HG03108 (cell line): ENCODE measurements at regions not wholly inside any gene's neighbourhood (a gene's known extent, or its start where the extent isn't known, plus 50 kb on each side); places are given as distances from the start of the nearest gene placed in this dataset.
"Not testable (repeated sequence)": the region's sequence is repeated elsewhere in the genome, so short reads cannot be mapped to it uniquely, and the experiment has no call there.

Experiments
- ATAC-seq: cut with Tn5 transposase; IDR thresholded peaks from one replicate; pipeline ENCODE4 v1.9.1; 2021; ENCODE audit warnings: moderate library complexity; ENCODE audit not compliant: unreplicated experiment

DNA sequence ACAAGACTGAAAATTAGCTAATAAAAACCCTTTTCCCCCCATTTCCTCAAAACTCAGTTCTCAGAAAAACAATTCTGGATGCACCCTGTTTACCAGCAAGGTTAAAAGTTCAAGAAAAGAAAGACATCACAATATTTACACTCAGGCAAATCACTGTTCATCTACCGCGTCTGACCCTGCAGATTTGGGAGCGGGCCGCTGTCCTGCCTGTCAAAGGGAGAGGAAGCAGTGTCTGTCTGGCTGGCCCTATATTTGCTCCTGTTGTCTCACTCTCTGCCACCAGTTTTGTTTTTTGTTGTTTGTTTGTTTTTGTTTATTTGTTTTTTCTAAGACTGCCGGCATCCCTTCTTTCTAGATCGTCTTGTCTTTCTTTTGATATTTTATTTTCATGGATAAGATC is 299.4 kb downstream of the BCL2L11 start:
- ATAC-seq: not testable (repeated sequence)

DNA sequence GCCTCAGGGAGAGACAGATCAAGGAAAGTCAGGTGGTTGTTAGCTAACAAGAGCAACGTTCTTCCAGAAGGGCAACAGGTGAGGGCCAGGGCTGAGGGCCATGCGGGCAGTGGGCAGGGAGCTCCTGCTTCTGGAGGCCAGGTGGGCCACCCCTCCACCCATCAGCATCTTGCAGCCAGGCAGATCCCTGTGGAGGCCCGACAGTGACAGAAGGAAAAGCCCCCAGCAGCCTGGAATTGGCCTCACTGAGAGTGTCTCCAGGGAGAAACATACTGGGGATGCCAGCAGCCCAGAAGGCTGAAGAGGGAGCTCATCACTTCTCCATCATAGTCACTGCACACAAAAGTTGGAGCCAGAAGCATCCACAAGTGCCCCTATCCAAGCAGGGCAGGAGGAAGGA is 300.1 kb downstream of the BCL2L11 start:
- not testable (repeated sequence) for ATAC-seq

DNA sequence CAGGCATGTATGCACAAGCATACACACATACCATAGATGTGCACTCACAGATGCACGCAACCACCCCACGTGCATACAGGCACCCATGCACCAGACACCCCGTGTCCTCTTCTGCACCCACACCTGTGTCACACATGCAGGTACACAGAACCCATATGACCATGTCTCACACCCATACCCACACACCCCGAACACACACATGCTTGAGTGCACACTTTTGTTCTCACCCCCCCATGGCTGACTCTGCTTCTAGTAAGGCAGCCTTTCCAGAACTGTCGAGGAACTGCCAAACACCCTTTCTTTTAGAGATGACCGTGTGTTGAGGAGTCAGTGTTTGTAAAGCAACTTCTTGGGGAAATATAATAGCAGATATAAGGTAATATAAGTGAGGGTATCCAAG is 301.2 kb downstream of the BCL2L11 start:
- ATAC-seq: not testable (repeated sequence)

DNA sequence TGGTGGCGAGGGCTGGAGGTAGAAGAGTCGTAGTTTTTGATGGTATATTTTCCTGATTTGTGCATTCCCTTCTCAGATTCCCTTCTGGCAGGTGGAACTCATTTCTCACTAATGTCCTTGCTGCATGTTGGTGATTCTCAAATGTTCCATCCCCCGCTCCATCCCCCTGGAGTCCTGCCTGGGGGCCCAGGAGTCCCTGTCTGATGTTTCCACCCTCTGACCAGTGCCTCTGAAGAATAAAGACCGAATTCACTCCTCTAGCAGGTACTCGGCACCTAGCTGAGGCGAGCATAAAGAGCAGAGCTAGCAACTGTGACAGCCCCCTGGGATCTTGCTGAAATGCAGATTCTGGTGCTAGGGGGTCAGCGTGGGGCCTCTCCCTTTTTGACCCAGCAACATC is 301.8 kb downstream of the BCL2L11 start:
- ATAC-seq: not testable (repeated sequence)

DNA sequence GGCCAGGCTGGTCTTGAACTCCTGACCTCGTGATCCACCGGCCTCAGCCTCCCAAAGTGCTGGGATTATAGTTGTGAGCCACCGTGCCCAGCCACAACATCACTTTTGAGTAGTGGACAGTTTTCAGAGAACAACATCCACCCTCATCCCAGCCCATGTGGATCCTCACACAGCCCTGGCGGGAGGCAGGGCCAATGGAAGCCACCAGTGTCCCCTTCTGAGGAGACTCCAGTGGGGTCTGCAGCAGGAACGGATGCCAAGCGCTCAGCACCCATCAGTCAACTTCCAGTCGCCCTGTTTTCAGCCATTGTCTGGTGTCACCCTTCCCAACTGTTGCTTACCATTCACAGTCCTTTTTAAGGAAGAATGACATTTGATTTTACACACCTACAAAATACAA is 302.5 kb downstream of the BCL2L11 start:
- not testable (repeated sequence) for ATAC-seq

DNA sequence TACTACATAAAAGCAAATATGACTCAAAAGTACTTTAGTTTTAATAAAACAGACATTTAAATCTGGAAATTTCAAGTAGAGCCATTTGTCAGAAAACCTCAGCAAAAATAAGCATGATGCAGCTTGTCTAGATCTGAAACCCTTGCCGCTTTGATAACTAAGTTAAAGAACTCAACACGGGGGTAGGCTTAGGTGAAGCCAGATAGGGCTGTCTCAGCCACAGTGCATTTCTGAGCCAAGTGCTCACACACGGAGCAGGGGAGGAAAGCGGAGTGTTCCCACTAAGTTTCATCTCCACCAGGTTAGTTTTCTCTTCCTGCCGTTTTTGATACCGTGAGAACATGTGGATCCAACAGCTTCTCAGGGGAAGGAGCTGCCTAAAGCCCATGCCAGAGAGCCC is 303.5 kb downstream of the BCL2L11 start:
- not testable (repeated sequence) for ATAC-seq

GRCh38 chr2:111424851-111425309 is 304.2 kb downstream of the BCL2L11 start:
- ATAC-seq: not testable (repeated sequence)

- not testable (repeated sequence) for ATAC-seq
Measured at GRCh38 chr2:111425789-111426201, 305.1 kb downstream of the BCL2L11 start.

DNA sequence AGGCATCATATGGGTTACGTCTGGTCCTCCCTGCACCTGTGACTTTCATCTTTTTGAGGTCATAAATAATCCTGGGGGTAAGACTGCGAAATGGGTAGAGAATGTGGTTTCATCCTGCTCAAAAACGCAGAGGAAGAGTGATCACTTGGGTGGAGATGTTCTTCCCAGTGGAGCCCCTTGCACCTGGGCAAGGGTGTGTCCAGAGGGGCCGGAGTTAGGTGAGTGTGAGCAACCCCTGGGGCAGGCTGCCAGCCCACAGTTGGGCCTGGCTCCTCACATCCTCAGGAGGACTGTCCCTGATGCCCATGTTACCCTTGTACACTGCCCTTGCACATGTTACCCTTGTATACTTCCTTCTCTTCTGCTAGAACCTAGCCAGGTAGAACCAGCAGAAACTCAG is 306.6 kb downstream of the BCL2L11 start:
- ATAC-seq: not testable (repeated sequence)

- ATAC-seq: not testable (repeated sequence)
Measured at GRCh38 chr2:111428915-111429314, 308.2 kb downstream of the BCL2L11 start.

- not testable (repeated sequence) for ATAC-seq
Measured at GRCh38 chr2:111429353-111429752, 308.6 kb downstream of the BCL2L11 start.

GRCh38 chr2:111430817-111431661 is 310.3 kb downstream of the BCL2L11 start:
- peak; percentile 40 for ATAC-seq

DNA sequence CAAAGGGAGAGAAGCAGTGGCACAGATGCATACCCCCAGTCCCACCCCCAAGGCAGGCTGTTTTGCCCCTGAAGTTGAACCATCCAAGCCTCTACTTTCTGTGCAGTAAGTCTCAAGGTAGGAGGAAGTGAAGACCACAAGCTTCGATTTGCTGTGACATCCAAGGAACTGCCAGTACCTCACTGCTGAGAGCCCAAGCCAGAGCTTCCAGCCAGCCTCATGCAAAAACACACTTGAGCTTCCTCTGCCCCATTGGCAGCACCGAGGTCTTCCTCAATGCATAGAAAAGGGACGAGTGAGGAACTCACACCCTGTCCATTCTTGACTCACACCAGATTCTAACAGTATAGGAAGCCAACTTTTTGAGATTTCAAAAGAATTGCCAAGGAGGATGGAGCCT is 311.7 kb downstream of the BCL2L11 start:
- ATAC-seq: not testable (repeated sequence)

DNA sequence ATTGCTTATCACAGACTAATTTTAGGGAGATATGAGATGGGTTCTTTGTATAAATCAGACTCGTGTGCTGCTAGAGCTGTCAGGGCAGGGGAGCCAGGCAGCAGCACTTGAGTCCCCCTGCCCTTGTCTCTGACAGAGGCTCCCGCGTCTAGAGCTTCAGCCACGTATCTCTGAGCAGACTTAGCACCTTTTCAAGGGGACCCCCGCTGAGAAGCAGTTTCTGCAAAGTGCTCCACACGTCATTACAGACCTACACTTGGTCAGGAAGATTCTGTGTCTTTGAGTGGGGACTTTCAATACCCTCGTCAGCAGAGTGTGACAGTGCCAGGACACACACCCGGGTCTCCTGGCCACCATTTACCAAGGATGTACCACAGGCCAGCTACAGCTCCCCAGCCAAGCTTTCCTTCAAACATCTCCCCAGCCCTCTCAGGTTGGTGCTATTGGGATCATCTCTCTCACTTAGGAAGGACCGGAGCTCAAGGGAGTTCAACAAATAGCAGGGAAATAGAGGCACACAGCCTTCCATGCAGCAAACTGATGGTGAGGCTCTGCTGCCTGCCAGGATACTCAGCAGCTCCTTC is 312.3 kb downstream of the BCL2L11 start:
- not testable (repeated sequence) for ATAC-seq

GRCh38 chr2:111433892-111434607 is 313.3 kb downstream of the BCL2L11 start:
- not testable (repeated sequence) for ATAC-seq

- ATAC-seq: not testable (repeated sequence)
Measured at GRCh38 chr2:111434608-111434939, 313.9 kb downstream of the BCL2L11 start.

GRCh38 chr2:111435553-111436310 is 315.0 kb downstream of the BCL2L11 start:
- not testable (repeated sequence) for ATAC-seq

DNA sequence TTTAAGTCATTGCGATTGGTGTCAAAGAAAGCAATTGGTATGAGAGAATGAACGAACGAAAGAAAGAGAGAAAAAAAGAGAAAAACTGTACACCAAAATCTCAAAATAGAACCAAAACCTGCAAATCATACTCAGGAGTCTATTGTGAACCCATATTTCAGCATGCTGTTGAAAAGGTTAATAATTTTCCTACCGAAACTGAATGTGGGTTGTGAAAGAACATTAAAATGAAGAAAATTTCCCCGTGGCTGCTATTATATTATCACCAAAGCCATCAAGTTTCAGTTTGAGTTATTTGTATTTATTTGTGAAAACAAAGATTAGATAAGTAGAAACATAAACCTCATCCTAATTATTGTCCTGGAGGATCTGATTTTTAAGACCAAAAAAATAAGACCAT is 315.7 kb downstream of the BCL2L11 start:
- peak; percentile 46 for ATAC-seq

DNA sequence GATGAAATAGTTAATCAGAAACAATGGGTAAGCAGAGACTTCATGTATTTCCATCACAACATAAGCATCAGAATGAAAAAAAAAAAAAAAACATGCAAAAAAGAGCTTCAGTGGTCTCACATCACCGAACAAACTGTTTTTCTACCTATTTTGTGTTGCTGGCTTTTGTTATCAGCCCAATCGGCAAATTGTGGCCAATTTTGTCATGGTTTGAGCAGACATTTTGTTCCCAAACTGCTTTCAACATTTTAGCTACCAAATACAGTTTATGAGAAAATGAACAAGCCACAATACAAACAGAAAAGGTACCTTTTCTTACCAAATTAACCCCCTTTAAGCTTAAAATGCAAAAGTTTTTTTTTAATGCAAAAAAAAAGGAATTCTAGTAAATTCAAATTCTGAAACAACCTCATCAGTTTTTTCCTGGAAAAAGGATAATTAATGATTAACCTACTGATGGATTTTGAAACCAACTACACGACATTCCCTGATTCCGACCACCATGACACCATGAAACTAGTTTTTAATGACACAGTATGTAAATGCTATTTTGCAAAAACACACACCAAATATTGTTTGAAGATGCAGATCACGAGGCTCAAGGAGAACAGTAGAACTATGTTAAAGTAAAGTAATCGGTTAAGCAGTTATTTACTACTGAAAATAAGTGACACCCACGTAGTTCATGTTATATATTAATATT is 316.7 kb downstream of the BCL2L11 start:
- ATAC-seq: not testable (repeated sequence)

DNA sequence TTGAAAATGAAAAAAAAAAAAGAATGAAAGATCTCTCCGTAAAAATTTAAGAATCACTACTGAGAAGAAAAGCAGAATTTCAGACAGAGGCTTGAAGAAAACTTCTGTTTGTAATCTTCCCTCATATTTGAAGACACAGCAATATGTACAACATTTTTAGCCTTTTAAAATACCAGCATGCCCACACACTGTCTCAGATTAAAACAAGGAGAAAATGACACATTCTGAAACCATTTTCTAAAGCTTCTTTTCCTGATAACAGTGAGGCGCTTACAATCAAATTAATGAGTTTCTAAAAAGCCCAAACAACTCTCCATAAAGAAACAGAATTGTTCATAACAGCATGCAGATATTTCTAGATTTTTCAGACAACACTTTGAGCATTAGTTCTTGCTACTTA is 317.4 kb downstream of the BCL2L11 start:
- ATAC-seq: not testable (repeated sequence)
